OCI-LY7 (cell line): ENCODE measurements at regions not wholly inside any gene's neighbourhood (a gene's known extent, or its start where the extent isn't known, plus 50 kb on each side); places are given as distances from the start of the nearest gene placed in this dataset.

Source experiments
- BruUV-seq: library from RNA; stranded (reverse); fragments of 400-500 nt; replicated peaks from 2 replicates; lab custom pipeline; 2021; lab: Mats Ljungman, UMichigan
- CTCF ChIA-PET: fragments of 300-600 bp; sonication (Branson Sonifier 250); formaldehyde crosslinking; loops from one replicate; lab custom pipeline; 2022; ENCODE audit warnings: antibody characterized with exemption; ENCODE audit not compliant: unreplicated experiment; lab: Charles Lee
- POLR2A ChIA-PET: fragments of 300-600 bp; sonication (Branson Sonifier 250); formaldehyde crosslinking; loops from one replicate; lab custom pipeline; 2022; ENCODE audit warnings: antibody characterized with exemption; lab: Charles Lee
- DNase-seq: peaks from one replicate; pipeline ENCODE4 v3.0.0-alpha.2; 2015; ENCODE audit warnings: low spot score
- H2AFZ ChIP-seq: fragments of 200-600 bp; sonication (generic), shearing (Covaris generic); 2 replicates; pipeline ENCODE4 v1.6.1; 2014; ENCODE audit warnings: mild to moderate bottlenecking, antibody characterized with exemption, low read length, moderate library complexity
- H3K27ac ChIP-seq: fragments of 200-600 bp; sonication (generic); 2 replicates; pipeline ENCODE4 v1.5.1; 2014; ENCODE audit warnings: mixed run types, low read depth, mild to moderate bottlenecking, moderate library complexity, low read length, inconsistent platforms; ENCODE audit not compliant: poor library complexity, severe bottlenecking
- H3K36me3 ChIP-seq: fragments of 200-600 bp; sonication (generic); 2 replicates; pipeline ENCODE4 v1.6.1; 2014; ENCODE audit warnings: mild to moderate bottlenecking, antibody characterized with exemption, low read length, moderate library complexity, mixed read lengths; ENCODE audit not compliant: insufficient read depth
- H3K4me1 ChIP-seq: fragments of 200-600 bp; sonication (generic); 2 replicates; pipeline ENCODE4 v1.5.1; 2014; ENCODE audit warnings: mild to moderate bottlenecking, low read length; ENCODE audit not compliant: insufficient read depth, poor library complexity, severe bottlenecking
- H3K4me2 ChIP-seq: fragments of 200-600 bp; sonication (generic); 2 replicates; pipeline ENCODE4 v1.6.1; 2014; ENCODE audit warnings: mild to moderate bottlenecking, low read length
- H3K4me3 ChIP-seq: fragments of 200-600 bp; sonication (generic); 2 replicates; pipeline ENCODE4 v1.5.1; 2014; ENCODE audit warnings: mild to moderate bottlenecking, low read depth, low read length; ENCODE audit not compliant: poor library complexity, severe bottlenecking
- H3K79me2 ChIP-seq: fragments of 200-600 bp; sonication (generic); 2 replicates; pipeline ENCODE4 v1.6.1; 2016; ENCODE audit warnings: low read depth, mild to moderate bottlenecking, low read length, moderate library complexity, mixed read lengths; ENCODE audit not compliant: insufficient read depth
- H3K9me2 ChIP-seq: fragments of 200-600 bp; sonication (generic); 2 replicates; pipeline ENCODE4 v1.6.1; 2016; ENCODE audit warnings: mild to moderate bottlenecking, low read length, mixed read lengths; ENCODE audit not compliant: insufficient read depth
- H3K9me3 ChIP-seq: fragments of 200-600 bp; sonication (generic); 2 replicates; pipeline ENCODE4 v1.6.1; 2014; ENCODE audit warnings: mild to moderate bottlenecking, mixed run types, low read length, mixed read lengths
- H4K20me1 ChIP-seq: fragments of 200-600 bp; sonication (generic); 2 replicates; pipeline ENCODE4 v1.6.1; 2014; ENCODE audit warnings: mild to moderate bottlenecking, antibody characterized with exemption, low read length, moderate library complexity, mixed read lengths; ENCODE audit not compliant: insufficient read depth
- CTCF ChIP-seq: fragments of 200-600 bp; sonication (generic); conservative IDR thresholded peaks from 2 replicates; pipeline ENCODE4 v1.5.1; 2014; ENCODE audit warnings: mild to moderate bottlenecking, antibody characterized with exemption, low read length, moderate library complexity, mixed read lengths
- EZH2phosphoT487 ChIP-seq: fragments of 200-600 bp; sonication (generic); IDR thresholded peaks from 2 replicates; pipeline ENCODE4 v1.6.1; 2018; ENCODE audit warnings: low read depth, borderline replicate concordance, mild to moderate bottlenecking, mixed run types, antibody characterized with exemption, low read length, moderate library complexity, mixed read lengths
- intact Hi-C: fragments of 100-400 bp; cut with micrococcal nuclease; formaldehyde crosslinking; loops from one replicate; pipeline ENCODE4 v1.10.0; 2022; ENCODE audit not compliant: unreplicated experiment

- Histone ChIP-seq H3K4me2 (no peak overlapping the region), H3K27ac (no peak overlapping the region), H2AFZ (no peak overlapping the region), H4K20me1 (no peaks in the 10 kb centered on the region), H3K9me3 (no peaks in the 10 kb centered on the region), H3K9me2 (no peaks in the 10 kb centered on the region), H3K4me3 (no peak overlapping the region), H3K36me3 (no peaks in the 10 kb centered on the region), H3K4me1 (no peaks in the 10 kb centered on the region), H3K79me2 (no peaks in the 10 kb centered on the region)
- no TSS peak for BruUV-seq
- CTCF ChIA-PET = no interaction called here
- no peak for TF ChIP-seq CTCF
- no peak for TF ChIP-seq EZH2phosphoT487
- intact Hi-C loops = no loop called here
- POLR2A ChIA-PET = no interaction called here
- DNase-seq = no peak
Observed at GRCh38 chr19:29054886-29055675, 157.9 kb downstream of the UQCRFS1 start.

- ChIA-PET CTCF (no interaction called here), POLR2A (no interaction called here)
- H3K36me3 ChIP-seq = no peaks in the 10 kb centered on the region
- H3K9me3 ChIP-seq = no peaks in the 10 kb centered on the region
- TF ChIP-seq CTCF = no peak
- no peak for TF ChIP-seq EZH2phosphoT487
- no peaks in the 10 kb centered on the region for H4K20me1 ChIP-seq
- intact Hi-C loops = no loop called here
- no peaks in the 10 kb centered on the region for H3K4me1 ChIP-seq
- no peak overlapping the region for H3K27ac ChIP-seq
- no TSS peak for BruUV-seq
- no peak for DNase-seq
- no peaks in the 10 kb centered on the region for H3K9me2 ChIP-seq
- H2AFZ ChIP-seq = no peak overlapping the region
- H3K4me3 ChIP-seq = no peak overlapping the region
- H3K4me2 ChIP-seq = no peak overlapping the region
- no peaks in the 10 kb centered on the region for H3K79me2 ChIP-seq
Observed at GRCh38 chr19:29048873-29049272, 164.1 kb downstream of the UQCRFS1 start.

- Histone ChIP-seq H3K4me1 (no peaks in the 10 kb centered on the region), H3K27ac (no peak overlapping the region), H3K4me3 (no peak overlapping the region), H3K36me3 (no peaks in the 10 kb centered on the region), H4K20me1 (no peaks in the 10 kb centered on the region), H3K9me2 (no peaks in the 10 kb centered on the region), H2AFZ (no peak overlapping the region), H3K79me2 (no peaks in the 10 kb centered on the region), H3K4me2 (no peak overlapping the region), H3K9me3 (no peaks in the 10 kb centered on the region)
- intact Hi-C loops = no loop called here
- CTCF ChIA-PET = no interaction called here
- POLR2A ChIA-PET = no interaction called here
- DNase-seq = no peak
- BruUV-seq = no TSS peak
- TF ChIP-seq CTCF (no peak), EZH2phosphoT487 (no peak)
Observed at GRCh38 chr19:29045679-29046254, 167.2 kb downstream of the UQCRFS1 start.
